Activated gamma-delta T cell (primary cell): ENCODE measurements at regions not wholly inside any gene's neighbourhood (a gene's known extent, or its start where the extent isn't known, plus 50 kb on each side); places are given as distances from the start of the nearest gene placed in this dataset.

ENCODE experiments used
- DNase-seq: peaks from one replicate; lab custom pipeline; 2025; lab: John Stamatoyannopoulos, UW

DNA sequence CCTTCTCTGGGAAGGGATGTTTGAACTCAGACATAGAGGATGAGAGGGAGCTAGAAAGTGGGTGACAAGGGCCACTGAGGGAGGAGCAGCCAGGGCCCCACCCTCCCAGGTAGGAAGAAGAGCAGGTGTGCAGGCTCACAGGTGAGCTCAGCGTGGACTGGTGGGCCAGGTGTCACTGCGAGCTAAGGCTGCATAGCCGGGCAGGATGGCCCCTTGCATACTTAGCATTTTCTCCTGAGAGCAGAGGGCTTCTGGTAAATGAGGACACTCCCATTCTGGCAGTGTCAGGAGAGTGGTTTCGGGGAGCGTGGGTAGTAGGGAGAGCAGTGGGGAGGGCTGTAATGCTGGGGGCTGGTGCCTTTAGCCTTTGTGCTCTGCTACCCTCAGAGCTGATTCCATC lies 843.4 kb downstream of the TBC1D22A start:
- no peak for DNase-seq

DNA sequence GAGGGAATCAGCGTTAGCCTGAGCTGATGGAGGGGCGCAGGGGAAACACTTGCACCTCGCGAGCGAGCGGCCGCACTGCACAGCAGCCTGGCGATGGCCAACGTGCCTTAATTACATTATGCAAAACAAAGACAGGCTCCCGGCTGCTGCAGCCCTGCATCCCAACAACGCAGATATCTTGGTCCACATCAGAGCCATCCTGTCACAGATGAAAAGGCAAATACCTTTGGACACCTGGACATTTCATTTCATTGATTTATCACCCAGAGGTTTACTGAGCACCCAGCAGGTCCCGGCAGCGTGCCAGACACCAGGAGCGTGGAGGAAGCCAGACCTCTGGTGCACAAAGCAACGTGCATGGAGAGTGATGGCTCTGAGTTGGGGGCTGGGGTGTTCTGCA lies 843.0 kb downstream of the TBC1D22A start:
- no peak for DNase-seq

DNA sequence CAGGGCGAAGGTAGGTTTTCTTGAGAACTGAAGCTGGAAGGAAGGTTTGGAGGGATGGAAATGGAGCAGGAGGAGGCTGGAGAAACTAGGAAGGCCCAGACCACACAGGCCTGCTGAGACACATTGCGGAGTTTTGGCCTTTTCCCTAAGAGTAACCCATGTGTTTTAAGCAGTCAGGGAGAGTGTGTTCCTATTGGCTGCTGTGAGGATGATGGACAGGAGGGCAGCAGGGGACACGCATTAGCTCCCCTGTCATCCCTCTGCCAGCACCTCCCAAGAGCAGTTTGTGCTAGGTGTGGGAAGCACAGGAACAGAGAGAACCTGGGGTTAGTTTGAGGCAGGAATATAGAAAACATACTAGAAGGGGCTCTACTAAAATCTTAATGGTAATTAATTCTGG lies 842.1 kb downstream of the TBC1D22A start:
- no peak for DNase-seq

DNA sequence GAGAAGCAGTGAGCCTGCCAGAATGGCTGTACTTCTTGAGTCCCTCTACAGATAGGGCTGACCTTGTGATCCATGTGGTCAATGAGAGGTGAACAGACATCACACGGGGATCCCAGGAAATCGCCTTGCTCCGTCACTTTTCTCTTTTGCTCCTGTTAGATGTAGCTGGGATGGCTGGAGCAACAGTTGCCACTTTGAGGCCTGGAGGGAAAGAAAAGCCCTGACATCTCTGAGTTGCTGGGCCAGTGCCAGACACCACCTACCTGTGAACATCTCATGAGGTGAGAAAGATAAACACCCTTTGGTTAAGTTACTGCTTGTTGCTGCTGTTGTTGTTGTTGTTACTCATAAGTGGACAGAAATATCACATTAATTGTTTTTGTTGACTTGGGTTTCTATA lies 840.3 kb downstream of the TBC1D22A start:
- DNase-seq, result no peak

DNA sequence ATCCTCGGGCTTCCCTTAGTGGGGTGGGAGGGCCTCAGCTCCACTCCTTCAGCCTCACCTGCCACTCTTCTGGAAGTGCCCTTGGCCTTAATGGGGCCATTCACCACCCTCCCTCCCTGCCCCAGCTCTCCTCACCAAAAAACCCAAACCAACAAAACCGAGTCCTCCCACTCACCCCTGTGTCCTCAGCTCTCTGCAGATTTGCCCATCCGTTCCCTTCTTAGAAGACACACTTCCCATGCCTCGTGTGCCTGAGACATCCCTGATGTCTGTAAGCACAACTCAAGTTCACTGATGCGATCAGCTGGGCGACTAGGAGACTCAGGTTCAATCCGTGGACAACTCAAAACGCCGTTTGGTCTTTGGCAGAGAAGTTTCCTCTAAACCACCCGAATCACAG lies 839.2 kb downstream of the TBC1D22A start:
- no peak for DNase-seq

DNA sequence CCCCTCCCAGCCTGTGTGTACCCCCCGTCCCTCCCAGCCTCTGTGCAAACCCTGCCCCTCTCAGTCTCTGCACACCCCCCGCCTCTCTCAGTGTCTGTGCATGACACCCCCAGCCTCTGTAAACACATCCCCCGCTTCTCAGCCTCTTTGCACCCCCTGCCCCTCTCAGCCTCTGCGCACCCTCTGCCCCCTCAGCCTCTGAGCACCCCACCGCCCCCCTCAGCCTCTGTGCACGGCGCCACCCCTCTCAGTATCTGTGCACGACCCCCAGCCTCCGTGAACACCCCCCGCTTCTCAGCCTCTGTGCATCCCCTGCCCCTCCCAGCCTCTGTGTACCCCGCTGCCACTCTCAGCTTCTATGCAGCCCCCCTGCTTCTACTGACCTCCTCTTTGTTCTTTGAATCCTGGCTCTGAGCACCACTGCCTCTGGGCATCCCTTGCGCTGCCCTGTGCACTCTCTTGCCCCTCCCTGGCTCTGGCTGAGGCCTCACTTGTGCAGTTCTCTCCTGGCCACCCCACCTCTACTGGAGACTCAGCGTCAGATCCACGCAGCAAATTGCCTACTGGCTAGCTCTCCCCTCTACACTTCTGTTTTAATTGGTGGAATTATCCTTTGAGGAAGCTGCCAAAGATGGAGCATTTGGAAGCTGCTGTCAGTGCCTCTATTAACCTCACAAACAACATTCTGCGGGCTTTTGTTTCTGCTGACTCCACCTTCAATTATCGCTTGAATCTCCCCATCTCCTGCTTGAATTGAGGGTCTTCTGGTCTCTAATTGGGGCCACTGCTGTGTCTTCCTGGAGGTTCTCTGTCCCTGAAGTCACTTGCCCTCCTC lies 838.6 kb downstream of the TBC1D22A start:
- no peak for DNase-seq

DNA sequence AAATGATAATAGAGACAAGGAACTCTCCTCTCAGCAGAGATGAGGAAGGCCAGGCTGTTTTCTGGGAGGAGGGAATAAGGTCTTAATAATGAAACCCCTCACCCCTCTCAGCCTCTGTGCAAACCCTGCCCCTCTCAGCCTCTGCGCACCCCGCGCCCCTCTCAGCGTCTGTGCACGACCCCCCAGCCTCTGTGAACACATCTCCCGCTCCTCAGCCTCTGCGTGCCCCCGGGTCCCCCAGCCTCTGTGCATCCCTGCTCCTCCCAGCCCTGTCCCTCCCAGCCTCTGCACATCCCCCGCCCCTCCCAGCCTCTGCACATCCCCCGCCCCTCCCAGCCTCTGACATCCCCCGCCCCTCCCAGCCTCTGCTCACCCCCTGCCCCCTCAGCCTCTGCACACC lies 837.8 kb downstream of the TBC1D22A start:
- no peak for DNase-seq

DNA sequence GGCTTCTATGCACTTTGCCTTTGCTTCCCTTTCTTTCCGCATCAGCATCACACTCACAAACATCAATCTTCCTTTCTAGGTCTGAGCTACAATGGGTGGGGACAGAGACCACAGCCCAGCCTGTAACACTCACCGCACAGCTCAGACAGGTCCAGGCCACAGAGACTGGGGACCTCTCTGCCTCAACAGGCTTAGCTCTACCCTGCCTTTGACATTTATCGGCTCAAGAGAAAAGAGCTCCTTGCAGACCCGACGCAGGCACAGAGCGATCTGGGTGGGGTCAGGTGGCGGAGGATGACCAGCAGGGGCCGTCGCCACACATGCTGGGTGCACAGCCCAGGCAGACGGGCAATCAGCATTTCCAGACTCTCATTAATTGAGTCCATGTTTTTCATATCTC lies 837.3 kb downstream of the TBC1D22A start:
- no peak for DNase-seq

DNA sequence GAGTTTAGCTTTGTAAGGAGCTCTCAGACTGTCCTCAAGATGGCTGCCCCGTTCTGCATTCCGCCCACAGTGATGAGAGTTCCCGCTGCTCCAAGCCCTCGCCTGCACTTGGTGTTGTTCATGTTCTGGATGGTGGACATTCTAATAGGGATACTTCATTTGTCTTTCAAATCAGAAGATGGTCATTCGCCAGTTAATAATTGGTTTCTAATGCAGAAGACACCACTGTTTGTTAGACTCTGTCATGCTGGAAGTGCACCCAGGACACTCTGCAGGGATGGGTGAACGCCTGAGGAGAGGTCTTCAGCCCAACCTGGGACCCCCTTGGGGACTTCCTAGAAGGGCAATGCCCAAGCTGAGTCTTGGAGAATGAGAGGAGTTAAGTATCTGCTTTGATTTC lies 836.4 kb downstream of the TBC1D22A start:
- no peak for DNase-seq

DNA sequence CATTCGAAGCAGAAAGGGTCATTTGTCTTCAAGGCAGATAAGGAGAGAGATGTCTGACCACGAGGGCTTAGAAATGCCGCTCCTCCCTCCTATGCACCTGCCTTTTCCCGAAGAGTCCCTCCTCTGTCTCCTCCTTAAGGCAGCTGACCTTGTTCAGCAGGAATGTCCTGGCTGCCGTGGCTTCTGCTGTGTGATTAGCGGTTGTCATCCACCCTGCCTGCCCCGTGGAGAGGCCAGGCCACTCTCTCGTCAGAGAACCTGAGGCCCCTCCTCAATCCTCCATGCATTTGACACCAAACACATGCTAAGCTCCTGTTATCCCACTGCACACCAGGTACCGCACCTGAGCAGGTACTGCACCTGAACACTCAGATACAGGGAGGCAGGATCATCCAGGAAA lies 834.6 kb downstream of the TBC1D22A start:
- DNase-seq, result no peak

DNA sequence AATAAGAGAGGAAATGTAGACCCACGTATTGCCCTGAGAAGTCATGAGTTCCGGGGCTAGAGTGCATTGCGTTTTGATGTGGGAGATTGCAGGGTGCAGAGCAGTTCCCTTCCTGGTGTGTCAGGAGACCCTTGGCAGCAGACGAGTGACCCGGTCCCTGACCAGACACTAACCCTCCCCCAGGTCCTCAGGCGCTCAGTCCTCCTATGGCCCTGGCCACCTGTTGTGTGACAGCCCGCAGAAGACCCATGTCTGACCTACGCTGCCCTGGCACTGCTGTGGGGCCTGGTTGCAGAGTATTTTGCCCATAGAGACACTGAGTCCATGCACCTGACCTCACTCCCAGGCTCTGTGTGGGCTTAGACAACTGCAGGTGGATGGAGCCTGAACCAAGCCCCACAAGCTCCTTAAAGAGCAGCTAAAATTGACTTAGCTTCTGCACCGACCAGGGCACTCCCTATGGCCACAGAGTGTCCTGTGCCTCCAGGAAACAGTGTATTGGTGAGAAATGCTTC lies 833.8 kb downstream of the TBC1D22A start:
- DNase-seq, result no peak

DNA sequence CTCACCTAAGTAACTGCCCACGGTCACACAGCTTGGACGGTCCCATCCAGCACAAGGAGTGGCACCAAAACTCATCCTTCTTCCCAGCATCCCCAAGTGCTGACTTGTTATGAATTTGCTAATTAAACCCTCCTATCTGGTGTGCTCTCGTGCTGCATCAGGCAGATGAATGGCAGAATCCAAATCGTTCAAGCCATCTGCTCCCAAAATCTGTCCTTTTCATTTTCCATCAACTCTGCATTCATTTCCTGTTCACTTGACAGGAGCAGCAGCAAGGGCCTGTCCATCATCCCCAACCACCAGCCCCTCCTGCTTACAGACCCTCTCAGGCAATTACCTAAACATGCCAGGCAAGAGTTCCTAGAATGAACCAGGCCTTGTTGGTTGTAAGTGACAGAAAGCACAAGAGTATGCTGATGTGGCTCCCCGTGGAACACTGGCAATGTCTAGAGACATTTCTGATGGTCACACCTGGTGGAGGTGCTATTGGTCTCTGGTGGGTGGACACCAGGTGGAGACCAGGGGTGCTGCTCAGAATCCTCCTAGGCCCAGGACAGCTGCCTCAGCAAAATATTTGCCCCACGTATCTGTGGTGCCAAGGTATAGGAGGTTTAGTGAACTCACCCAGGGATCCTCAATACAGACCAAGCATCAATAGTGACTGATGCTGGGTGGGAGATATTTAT lies 832.5 kb downstream of the TBC1D22A start:
- DNase-seq, result no peak

DNA sequence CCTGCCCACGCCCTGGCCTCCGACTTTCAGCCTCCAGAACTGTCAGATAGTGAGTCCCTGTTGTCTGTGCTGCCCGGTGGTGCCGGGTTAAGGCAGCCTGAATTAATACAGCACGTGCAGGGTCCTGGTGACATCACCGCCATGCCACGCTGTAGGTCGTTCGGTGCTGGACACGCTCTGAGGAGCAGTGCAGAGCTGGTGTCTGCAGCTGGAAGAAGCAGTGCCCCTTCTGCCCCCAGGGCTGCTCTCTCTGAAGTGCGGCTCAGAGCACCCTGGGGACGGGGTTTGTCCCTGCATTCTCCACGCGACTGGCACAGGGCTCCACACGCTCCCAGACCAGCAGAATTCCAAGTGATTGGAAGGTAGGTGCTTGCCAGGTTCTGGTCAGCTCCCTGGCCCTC lies 831.5 kb downstream of the TBC1D22A start:
- DNase-seq, result no peak

DNA sequence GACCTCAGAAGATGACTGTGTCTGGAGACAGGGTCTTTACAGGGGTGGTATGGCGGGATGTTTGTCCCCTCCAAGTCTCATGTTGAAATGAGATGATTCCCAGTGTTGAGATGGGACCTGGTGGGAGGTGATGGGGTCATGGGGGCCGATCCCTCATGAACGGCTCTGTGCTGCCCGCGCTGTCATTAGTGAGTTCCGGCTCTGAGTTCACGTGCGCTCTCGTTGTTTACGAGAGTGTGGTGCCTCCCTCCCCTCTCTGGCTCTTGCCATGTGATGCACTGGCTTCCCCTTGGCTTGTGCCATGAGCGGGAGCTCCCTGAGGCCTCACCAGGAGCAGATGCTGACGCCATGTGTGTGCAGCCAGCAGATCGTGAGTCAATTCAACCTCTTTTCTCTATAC lies 830.8 kb downstream of the TBC1D22A start:
- DNase-seq, result no peak

DNA sequence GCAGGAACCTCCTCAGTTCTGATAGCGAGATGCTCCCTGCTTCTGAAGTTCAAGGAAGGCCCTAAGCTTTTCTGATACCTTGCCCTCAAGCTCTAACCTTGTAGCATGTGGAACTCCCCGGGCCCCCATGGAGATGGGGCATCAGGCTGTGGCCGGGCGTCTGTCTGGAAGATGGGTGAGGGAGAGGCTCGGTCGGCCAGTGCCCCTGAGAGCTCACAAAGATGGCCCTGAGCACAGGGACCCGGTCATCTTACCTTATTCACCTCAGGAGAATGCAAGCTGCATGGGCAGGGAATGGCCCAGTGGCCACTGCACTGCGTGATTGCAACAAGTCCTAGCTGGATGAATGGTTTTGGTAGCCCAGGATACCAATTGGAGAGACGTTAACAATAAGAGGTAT lies 830.3 kb downstream of the TBC1D22A start:
- DNase-seq, result no peak

DNA sequence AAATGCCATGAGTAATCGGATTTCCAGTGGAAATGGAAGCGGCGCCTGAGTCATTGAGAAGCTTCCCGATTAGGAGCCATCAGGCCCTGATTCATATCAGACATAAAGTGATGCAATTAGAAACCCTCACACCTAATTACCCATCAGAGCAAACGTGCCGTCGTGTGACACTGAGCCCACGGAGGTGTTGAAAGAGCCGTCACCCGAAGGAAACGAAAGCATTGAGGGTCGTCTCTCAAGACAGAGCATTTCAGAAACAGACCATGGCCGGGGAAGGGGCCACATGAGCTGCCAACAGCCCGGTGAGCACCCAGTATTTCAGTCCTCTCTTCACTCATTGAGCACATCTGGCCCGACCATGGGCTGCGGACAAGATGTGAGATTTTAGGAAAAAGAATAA lies 829.3 kb downstream of the TBC1D22A start:
- DNase-seq, result no peak

DNA sequence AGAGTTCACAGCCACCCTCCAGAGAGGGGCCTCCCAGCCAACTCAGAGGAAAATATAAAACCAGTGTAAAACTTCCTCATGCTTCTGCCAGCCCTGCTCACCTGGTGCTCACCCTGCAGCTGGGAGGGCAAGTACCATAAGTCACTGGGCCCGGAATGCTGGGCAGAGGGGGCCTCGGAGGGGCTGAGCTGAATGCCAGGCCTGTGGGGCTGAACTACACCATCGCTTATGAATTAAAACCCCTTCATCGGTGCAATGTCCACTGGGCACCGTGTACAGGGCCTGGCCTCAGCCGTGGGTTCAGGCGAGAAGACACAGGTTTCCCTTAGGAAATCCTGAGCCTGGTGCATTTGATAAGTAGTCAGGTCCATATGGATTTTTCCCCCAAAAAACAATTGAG lies 828.6 kb downstream of the TBC1D22A start:
- DNase-seq, result no peak

DNA sequence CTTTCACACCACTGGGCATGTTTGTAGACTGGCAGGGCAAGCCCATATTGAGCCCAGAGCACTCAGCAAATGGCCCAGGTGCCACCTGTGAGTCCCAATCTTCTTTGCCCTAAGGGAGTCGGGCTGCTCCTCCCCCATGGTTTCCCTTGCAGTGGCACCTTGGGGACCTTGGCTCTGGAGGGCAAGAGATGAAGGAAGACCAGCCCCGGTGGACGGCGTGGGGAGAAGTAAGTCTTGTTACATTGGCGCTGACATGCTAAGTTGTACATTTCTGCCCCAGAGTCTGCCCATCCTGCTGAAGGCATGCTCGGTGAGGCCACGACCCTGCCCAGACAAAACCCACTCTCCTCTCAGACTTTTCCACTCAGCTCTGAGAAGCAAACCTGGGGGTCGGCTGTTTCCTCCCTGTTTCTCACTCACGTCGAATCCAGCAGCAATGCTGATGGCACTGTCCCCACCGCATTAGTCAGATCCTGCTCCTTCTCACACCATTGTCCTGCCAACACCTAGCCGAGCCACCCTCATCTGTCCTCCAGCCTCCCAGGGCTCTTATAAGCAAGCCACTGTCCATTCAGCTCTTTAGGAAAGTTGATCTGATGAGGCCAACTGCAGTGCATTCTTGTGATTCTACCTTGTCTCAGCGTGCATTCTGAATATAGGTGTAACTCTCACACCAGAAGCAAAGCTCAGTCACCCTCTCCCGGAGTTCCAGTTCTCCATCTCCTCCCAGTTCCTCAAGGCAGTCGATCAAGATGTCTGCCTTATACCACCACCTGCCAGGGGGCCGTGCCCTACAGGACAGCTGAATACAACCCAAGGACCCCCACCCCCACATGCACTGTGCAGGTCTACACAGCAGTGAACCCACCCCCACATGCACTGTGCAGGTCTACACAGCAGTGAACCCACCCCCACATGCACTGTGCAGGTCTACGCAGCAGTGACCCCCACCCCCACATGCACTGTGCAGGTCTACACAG lies 827.1 kb downstream of the TBC1D22A start:
- no peak for DNase-seq

DNA sequence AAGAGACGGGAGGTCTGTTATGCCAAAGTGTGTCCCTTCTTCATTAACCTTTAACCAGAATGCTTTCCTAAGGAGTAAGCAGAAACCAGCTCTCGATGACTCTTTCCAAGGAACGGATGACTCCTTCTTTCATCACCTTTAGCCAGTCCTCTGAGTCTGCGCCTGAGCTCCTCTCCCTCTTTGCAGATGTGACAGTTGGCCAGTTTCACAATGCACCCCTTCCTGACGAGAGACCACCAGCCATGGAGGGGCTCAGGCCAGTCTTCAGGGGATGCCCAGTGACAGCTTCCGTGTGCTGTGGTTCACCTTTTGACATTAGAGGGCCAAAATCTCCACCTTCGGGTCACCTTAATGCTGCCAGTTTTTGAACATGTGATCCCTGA lies 826.1 kb downstream of the TBC1D22A start:
- DNase-seq, result no peak

DNA sequence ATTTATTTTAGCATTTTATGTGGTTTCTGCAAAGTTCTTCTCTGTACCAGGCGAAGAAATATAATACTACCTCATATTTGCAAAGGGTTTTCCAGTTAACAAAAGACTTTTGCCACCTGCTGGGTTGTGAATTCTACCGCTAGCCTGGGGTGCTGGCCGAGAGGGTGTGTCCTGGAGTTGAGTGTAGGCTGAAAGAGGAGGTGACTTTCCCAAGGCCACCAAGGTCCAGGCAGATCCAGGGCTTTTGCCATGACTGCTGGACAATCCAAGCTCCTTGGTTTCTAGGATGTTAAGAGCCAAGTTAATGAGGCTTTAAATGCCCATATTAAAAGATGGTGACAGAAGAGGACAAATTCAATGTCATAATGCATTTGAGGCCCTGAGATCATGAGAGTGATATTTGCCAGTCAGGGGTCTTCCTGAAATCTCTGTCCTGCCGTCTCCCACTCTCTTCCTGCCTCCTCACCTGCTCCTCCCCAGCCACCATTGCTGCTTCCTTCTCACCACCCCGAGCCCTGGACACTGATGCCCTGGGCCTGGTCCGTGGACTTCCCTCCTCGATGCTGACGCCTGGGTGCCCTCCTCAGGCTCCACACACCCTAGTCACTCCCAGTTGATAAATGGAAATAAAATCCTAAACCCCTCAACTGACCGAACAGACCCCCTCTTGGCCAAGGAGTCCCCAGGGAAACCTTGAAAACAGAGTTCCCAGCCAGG lies 825.6 kb downstream of the TBC1D22A start:
- DNase-seq, result no peak

DNA sequence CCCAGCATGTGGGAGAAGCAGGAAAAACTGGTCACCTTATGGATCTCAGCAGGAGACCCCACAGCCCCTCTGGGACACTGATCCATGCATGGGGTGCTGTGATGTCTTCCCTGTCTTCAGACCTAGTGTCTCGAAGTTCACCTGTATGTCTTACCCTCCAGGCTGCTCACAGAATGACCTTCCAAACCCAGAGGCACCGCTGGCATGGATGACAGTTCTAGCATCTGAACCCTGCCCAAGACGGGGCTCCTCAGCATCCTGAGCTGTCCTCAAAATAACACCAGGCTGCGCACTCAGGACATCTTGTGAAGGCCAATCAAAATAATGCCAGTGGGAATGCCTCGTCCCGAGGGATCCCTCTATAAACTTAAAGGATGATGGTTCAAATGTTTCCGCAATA lies 824.9 kb downstream of the TBC1D22A start:
- no peak for DNase-seq

DNA sequence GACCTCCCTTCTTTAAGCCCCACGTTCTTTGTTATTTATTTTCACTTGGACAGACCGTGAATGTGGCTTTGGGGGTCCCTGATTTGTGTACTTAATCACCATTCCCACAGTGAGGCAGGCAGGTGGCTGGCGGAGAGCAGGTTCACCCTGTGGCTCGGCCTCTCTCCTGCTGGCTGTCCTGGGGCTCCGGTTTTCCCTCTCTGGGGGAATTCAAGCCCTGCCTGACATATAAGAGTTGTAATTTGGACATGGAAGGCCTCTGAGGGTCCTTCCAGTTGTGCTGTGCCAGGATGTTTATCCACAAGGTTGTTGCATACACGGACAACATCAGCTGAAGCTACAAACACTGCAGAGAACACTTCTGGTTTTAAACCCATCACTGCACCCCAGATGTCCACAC lies 824.5 kb downstream of the TBC1D22A start:
- DNase-seq, result no peak
